Liver (tissue), 3 donors: ENCODE measurements at regions not wholly inside any gene's neighbourhood (a gene's known extent, or its start where the extent isn't known, plus 50 kb on each side); places are given as distances from the start of the nearest gene placed in this dataset.

Experiments
- CTCF ChIP-seq: fragments of 150-350 bp; IDR thresholded peaks from 2 replicates; pipeline ENCODE4 v1.5.1; 2017; ENCODE audit warnings: improper control_type of control experiment, low read depth, low read length; ENCODE audit not compliant: missing input control
- JUND ChIP-seq, 2 donors: IDR thresholded peaks; 2 replicates each; pipeline ENCODE4 v1.6.1; 2016; ENCODE audit warnings: antibody characterized with exemption in 2 of 2
- MAX ChIP-seq: IDR thresholded peaks from 2 replicates; pipeline ENCODE4 v1.6.1; 2016; ENCODE audit warnings: antibody characterized with exemption
- RAD21 ChIP-seq, 2 donors: IDR thresholded peaks; 2 replicates each; pipeline ENCODE4 v1.6.1; 2016; ENCODE audit warnings: antibody characterized with exemption in 2 of 2, mild to moderate bottlenecking in 2 of 2
- REST ChIP-seq: IDR thresholded peaks from 2 replicates; pipeline ENCODE4 v1.6.1; 2016; ENCODE audit warnings: antibody characterized with exemption, mild to moderate bottlenecking
- SP1 ChIP-seq: IDR thresholded peaks from 2 replicates; pipeline ENCODE4 v1.6.1; 2018; ENCODE audit warnings: antibody characterized with exemption, mild to moderate bottlenecking
- TAF1 ChIP-seq: conservative IDR thresholded peaks from 2 replicates; pipeline ENCODE4 v1.6.1; 2016; ENCODE audit warnings: antibody characterized with exemption, mild to moderate bottlenecking
- YY1 ChIP-seq: IDR thresholded peaks from 2 replicates; pipeline ENCODE4 v1.6.1; 2016; ENCODE audit warnings: antibody characterized with exemption, mild to moderate bottlenecking
- donor health status: healthy.
- donor health status: healthy.

- TF ChIP-seq CTCF, result no peak
- no peak for TF ChIP-seq YY1
- TF ChIP-seq RAD21 (IDR thresholded peaks at IDR 0.05), result no peak
- no peak for TF ChIP-seq TAF1
- no peak for TF ChIP-seq JUND (IDR thresholded peaks at IDR 0.05)
- TF ChIP-seq SP1, result no peak
- TF ChIP-seq MAX, result no peak
- TF ChIP-seq REST, result no peak
Measured at GRCh38 chr7:10759120-10759519, 214.6 kb upstream of the PHF14 start.
